T-helper 1 cell treated with Interleukin-12 subunit alpha and Interleukin-12 subunit beta and Interleukin-4 antibody, amounts not matched to agents 30 μg/mL and 1 μg/mL, for 36 hours (primary cell): ENCODE measurements at regions not wholly inside any gene's neighbourhood (a gene's known extent, or its start where the extent isn't known, plus 50 kb on each side); places are given as distances from the start of the nearest gene placed in this dataset.
"Not testable (repeated sequence)": the region's sequence is repeated elsewhere in the genome, so short reads cannot be mapped to it uniquely, and the experiment has no call there.

Source experiments
- H3K27ac Mint-ChIP-seq: one replicate; pipeline ENCODE4 v1.8.0; 2021; ENCODE audit warnings: mild to moderate bottlenecking, mixed read lengths
- H3K27me3 Mint-ChIP-seq: one replicate; pipeline ENCODE4 v1.8.0; 2021; ENCODE audit warnings: low read depth, mixed read lengths
- H3K36me3 Mint-ChIP-seq: one replicate; pipeline ENCODE4 v1.8.0; 2021; ENCODE audit warnings: low read depth, mixed read lengths
- H3K4me1 Mint-ChIP-seq: one replicate; pipeline ENCODE4 v1.8.0; 2021; ENCODE audit warnings: low read depth, mixed read lengths
- H3K4me3 Mint-ChIP-seq: one replicate; pipeline ENCODE4 v1.8.0; 2021; ENCODE audit warnings: mild to moderate bottlenecking, moderate library complexity, mixed read lengths
- H3K9me3 Mint-ChIP-seq: one replicate; pipeline ENCODE4 v1.8.0; 2021; ENCODE audit warnings: mixed read lengths

DNA sequence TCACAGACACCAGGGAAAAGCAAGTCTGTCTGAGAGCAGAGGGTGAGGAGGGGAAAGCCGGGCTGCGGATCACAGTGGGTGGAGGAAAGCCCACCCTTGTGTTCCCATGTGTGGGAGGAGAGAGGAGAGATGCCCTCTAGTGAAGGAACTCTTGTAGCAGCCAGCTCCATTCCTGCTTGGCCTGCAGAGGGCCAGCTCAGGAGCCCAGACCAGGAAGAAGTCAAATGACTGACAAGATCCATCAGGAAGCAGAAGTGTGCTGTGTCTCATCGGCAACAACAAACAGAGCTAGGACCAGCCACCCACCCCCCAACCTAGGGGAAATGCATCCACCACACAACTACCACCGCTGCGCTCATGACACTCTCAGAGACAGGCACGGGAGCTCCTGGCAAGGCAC lies 1548.3 kb downstream of the RPIA start:
- not testable (repeated sequence) for H3K4me1 Mint-ChIP-seq, H3K27ac Mint-ChIP-seq, H3K9me3 Mint-ChIP-seq, H3K27me3 Mint-ChIP-seq, H3K4me3 Mint-ChIP-seq, H3K36me3 Mint-ChIP-seq

DNA sequence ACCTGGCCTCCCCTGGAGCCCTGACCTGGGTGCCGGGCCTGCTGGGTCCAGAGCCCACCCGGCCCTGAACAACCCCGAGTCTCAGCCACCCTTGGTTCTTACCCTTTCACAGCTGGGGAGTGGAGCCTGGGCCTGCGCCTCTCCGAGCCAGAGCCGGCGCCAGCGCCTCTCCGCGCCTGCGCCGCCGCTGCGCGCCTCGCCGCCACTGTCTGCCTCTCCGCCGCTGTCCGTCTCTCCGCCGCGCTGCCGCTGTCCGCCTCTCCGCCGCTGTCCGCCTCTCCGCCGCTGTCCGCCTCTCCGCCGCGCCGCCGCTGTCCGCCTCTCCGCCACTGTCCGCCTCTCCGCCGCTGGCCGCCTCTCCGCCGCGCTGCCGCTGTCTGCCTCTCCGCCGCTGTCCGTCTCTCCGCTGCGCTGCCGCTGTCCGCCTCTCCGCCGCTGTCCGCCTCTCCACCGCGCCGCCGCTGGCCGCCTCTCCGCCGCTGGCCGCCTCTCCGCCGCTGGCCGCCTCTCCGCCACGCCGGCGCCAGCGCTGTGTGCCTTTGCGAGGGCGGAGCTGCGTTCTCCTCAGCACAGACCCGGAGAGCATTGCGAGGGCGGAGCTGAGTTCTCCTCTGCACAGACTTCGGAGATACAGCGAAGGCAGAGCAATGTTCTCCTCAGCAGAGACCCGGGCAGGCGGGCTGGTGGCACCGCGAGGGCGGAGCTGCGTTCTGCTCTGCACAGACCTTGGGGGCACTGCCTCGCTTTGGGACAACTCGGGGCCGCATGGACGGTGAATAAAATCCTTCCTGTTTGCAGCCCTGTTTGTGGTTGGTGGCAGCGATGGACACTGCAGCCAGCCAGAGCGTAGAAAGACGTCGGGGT lies 1553.7 kb downstream of the RPIA start:
- H3K4me1 Mint-ChIP-seq, H3K9me3 Mint-ChIP-seq, H3K27ac Mint-ChIP-seq, H3K36me3 Mint-ChIP-seq, H3K27me3 Mint-ChIP-seq, H3K4me3 Mint-ChIP-seq: not testable (repeated sequence)

DNA sequence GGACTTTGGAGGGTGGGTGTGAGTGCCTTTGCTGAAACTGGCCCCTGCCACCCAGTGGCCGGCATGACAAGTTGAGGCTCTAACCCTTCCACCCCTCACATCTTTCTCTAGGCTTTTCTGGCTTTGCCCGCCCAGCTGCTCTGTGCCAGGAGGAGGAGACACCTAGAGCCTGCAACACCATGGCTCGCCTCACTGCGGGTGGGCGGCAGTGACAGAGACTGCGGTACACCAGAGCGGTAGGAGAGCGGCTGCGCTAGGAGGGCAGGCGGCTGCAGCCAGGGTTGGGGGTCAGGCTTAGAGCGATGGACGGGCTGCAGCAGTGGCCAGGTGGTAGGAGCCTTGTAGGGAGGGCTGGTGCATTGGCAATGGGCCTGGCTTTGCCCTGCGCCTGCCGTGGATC lies 1556.9 kb downstream of the RPIA start:
- not testable (repeated sequence) for H3K27me3 Mint-ChIP-seq, H3K9me3 Mint-ChIP-seq, H3K36me3 Mint-ChIP-seq, H3K4me3 Mint-ChIP-seq, H3K27ac Mint-ChIP-seq, H3K4me1 Mint-ChIP-seq

DNA sequence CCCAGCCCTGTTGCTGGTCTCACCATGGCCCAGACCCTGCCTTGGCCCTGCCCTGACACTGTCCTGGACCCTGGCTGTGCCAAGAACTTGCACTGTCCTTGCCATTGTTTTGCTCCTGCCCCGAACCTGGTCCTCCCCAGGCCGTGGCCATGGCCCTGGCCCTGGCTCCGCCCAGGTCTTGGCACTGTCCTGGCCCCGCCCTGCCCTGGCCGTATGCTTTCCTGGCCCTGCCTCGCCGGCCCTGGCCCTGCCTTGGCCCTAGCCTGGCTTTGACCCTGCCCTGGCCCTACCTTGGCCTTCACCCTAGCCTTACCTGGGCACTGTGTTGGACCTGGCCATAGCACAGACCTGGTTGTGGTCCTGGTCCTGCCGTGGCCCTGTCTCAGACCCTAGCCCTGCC lies 1558.9 kb downstream of the RPIA start:
- not testable (repeated sequence) for H3K4me3 Mint-ChIP-seq, H3K27ac Mint-ChIP-seq, H3K36me3 Mint-ChIP-seq, H3K9me3 Mint-ChIP-seq, H3K27me3 Mint-ChIP-seq, H3K4me1 Mint-ChIP-seq

DNA sequence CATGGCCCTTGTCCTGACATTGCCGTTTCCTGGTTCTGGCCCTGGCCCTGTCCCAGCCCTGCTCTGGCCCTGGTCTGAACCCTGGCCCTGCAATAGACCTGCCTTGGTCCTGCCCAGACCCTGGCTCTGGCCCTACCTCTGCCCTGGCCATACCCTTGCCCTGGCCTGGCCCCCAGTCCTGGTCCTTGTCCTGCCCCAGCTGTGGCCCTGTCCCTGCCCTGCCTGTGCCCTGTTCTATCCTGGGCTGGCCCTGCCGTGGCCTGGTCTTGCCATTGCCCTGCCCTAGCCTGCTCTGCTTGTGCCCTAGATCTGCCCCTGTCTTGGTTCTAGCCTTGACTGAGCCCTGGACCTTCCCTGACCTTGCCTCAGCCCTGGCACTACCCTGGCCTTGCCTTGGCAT lies 1560.1 kb downstream of the RPIA start:
- peaks cover 10% of the 10 kb centered on the region for H3K9me3 Mint-ChIP-seq
- H3K27me3 Mint-ChIP-seq, H3K4me3 Mint-ChIP-seq, H3K36me3 Mint-ChIP-seq, H3K4me1 Mint-ChIP-seq, H3K27ac Mint-ChIP-seq: not testable (repeated sequence)

DNA sequence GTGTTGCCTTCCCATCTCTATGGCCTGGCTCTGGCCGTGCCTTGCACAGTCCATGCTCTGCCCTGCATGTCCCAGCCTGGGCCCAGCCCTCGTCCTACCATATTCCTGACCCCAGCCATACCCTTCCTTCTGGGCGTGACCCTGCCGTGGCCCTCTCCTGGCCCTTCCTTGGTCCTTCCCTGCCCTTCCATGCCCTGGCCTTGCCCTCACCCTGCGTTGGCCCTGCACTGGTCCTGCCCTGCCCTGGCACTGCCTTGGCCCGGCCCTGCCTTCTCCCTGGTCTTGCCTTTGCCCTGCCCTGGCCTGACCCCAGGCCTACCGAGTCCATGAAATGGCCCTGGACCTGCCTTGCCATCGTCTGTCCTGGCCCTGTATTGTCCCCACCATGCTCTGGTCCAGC lies 1561.8 kb downstream of the RPIA start:
- H3K4me3 Mint-ChIP-seq, H3K27ac Mint-ChIP-seq, H3K27me3 Mint-ChIP-seq, H3K36me3 Mint-ChIP-seq, H3K4me1 Mint-ChIP-seq: not testable (repeated sequence)
- peaks cover 10% of the 10 kb centered on the region for H3K9me3 Mint-ChIP-seq

DNA sequence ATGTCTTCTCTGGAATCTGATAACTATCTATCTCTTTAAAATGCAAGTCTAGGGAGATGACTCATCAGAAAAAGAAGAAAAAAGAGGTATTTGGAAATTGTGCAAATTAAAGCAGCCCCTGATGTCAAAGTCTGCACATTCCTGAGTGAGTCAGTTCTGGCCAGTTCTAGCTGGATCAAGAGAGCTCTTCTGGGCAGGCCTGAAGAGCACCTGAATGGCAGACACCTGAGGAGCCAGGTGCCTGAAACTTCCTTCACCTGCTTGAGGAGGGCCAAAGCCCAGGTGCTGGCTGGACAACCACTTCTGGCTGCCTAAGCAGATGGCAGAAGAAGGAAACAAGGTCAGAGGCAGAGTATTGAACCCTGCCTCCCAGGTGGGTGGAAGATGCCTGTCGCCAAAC lies 1575.4 kb downstream of the RPIA start:
- H3K4me1 Mint-ChIP-seq, H3K9me3 Mint-ChIP-seq, H3K4me3 Mint-ChIP-seq, H3K36me3 Mint-ChIP-seq, H3K27ac Mint-ChIP-seq, H3K27me3 Mint-ChIP-seq: not testable (repeated sequence)

DNA sequence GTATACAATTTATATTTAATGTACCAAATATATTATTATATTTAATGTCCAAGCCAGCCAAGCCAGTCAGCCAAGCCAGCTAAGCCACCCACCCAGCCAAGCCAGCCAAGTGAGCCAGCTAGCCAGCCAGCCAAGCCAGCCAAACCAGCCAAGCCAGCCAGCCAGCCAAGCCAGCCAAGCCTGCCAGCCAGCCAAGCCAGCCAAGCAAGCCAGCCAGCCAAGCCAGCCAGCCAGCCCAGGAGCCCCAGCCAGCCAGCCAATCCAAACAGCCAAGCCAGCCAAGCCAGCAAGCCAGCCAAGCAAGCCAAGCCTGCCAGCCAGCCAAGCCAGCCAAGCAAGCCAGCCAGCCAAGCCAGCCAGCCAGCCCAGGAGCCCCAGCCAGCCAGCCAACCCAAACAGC lies 1596.3 kb downstream of the RPIA start:
- H3K36me3 Mint-ChIP-seq, H3K4me3 Mint-ChIP-seq, H3K4me1 Mint-ChIP-seq, H3K9me3 Mint-ChIP-seq, H3K27me3 Mint-ChIP-seq, H3K27ac Mint-ChIP-seq: not testable (repeated sequence)

DNA sequence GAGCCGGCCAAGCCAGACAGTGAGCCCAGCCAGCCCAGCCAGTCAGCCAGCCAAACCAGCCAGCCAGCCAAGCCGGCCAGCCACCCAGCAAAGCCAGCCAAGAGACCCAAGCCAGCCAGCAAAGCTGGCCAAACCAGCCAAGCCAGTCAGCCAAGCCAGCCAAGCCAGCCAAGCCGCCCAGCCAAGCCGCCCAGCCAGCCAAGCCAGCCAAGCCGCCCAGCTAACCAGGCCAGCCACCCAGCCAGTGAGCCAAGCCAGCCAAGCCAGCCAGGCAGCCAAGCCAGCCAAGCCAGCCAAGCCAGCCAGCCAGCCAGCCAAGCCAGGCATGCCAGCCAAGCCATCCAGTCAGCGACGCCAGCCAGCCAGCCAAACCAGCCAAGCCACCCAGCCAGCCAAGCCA lies 1596.9 kb downstream of the RPIA start:
- not testable (repeated sequence) for H3K27ac Mint-ChIP-seq, H3K9me3 Mint-ChIP-seq

DNA sequence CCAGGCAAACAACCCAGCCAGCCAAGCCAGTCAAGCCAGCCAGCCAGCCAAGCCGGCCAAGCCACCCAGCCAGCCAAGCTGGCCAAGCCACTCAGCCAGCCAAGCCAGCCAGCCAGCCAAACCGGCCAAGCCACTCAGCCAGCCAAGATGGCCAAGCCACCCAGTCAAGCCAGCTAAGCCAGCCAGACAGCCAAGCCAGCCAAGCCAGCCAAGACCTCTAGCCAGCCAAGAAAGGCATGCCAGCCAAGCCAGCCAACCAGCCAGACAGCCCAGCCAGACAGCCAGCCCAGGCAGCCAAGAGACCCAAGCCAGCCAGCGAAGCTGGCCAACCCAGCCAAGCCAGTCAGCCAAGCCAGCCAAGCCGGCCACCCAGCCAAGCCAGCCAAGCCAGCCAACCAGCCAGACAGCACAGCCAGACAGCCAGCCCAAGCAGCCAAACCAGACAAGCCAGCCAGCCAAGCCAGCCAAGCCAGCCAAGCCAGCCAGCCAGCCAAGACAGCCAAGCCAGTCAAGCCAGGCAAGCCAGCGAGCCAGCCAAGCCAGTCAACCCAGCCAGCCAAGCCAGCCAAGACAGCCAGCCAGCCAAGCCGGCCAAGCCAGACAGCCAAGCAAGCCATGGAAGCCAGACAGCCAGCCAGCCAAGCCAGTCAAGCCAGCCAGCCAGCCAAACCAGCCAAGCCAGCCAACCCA lies 1598.0 kb downstream of the RPIA start:
- H3K27ac Mint-ChIP-seq, H3K27me3 Mint-ChIP-seq, H3K9me3 Mint-ChIP-seq, H3K36me3 Mint-ChIP-seq, H3K4me3 Mint-ChIP-seq, H3K4me1 Mint-ChIP-seq: not testable (repeated sequence)

More for the DNA sequence above, 1596.9 kb downstream of the RPIA start:
- not testable (repeated sequence) for H3K36me3 Mint-ChIP-seq, H3K4me3 Mint-ChIP-seq, H3K4me1 Mint-ChIP-seq, H3K27me3 Mint-ChIP-seq

DNA sequence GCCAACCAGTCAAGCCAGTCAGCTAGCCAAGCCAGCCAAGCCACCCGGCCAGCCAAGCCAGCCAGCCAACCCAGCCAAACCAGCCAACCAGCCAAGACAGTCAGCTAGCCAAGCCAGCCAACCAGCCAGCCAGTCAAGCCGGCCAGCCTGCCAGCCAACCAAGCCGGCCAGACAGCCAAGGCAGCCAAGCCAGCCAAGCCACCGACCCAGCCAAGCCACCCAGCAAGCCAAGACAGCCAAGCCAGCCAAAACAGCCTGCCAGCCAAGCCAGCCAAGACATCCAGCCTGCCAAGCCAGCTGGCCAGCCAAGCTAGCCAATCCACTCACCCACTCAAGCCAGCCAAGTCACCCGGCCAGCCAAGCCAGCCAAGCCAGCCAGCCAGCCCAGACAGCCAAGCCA lies 1599.2 kb downstream of the RPIA start:
- H3K27ac Mint-ChIP-seq, H3K4me1 Mint-ChIP-seq, H3K9me3 Mint-ChIP-seq, H3K4me3 Mint-ChIP-seq, H3K27me3 Mint-ChIP-seq, H3K36me3 Mint-ChIP-seq: not testable (repeated sequence)

DNA sequence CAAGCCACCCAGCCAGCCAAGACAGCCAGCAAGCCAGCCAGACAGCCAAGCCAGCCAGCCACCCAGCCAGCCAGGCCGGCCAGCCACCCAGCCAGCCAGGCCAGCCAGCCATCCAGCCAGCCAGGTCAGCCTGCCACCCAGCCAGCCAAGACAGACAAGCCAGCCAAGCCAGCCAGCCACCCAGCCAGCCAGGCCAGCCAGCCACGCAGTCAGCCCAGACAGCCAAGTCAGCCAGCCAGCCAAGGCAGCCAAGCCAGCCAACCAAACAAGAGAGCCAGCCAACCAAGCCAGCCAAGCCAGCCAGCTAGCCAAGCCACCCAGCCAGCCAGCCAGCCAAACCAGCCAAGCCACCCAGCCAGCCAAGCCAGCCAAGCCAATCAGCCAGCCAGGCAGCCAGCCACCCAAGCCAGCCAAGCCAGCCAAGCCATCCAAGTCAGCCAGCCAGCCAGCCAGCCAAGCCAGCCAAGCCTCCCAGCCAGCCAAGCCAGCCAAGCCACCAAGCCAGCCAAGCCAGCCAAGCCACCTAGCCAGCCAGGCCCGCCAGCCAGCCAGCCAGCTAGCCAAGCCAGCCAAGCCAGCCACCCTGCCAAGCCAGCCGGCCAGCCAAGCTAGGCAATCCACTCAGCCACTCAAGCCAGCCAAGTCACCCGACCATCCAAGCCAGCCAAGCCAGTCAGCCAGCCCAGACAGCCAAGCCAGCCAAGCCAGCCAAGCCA lies 1599.9 kb downstream of the RPIA start:
- not testable (repeated sequence) for H3K27ac Mint-ChIP-seq

DNA sequence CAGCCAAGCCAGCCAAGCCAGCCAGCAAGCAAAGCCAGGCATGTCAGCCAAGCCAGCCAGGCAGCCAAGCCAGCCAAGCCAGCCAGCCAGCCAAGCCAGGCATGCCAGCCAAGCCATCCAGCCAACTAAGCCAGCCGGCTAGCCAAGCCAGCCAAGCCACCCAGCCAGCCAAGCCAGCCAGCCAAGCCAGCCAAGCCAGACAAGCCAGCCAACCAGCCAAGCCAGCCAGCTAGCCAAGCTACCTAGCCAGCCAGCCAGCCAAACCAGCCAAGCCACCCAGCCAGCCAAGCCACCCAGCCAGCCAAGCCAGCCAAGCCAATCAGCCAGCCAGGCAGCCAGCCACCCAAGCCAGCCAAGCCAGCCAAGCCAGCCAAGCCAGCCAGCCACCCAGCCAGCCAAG lies 1600.5 kb downstream of the RPIA start:
- H3K4me3 Mint-ChIP-seq, H3K36me3 Mint-ChIP-seq, H3K4me1 Mint-ChIP-seq, H3K27ac Mint-ChIP-seq, H3K27me3 Mint-ChIP-seq: not testable (repeated sequence)
- H3K9me3 Mint-ChIP-seq, result peaks cover 11% of the 10 kb centered on the region

More for the DNA sequence above, 1599.9 kb downstream of the RPIA start:
- not testable (repeated sequence) for H3K4me1 Mint-ChIP-seq, H3K36me3 Mint-ChIP-seq, H3K27me3 Mint-ChIP-seq, H3K4me3 Mint-ChIP-seq
- peaks cover 11% of the 10 kb centered on the region for H3K9me3 Mint-ChIP-seq

DNA sequence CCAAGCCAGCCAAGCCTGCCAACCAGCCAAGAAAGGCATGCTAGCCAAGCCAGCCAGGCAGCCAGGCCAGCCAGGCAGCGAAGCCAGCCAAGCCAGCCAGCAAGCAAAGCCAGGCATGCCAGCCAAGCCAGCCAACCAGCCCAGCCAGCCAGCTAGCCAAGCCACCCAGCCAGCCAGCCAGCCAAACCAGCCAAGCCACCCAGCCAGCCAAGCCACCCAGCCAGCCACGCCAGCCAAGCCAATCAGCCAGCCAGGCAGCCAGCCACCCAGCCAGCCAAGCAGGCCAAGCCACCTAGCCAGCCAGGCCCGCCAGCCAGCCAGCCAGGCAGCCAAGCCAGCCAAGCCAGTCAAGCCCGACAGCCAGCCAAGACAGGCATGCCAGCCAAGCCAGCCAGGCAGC lies 1601.0 kb downstream of the RPIA start:
- not testable (repeated sequence) for H3K36me3 Mint-ChIP-seq, H3K4me3 Mint-ChIP-seq, H3K27ac Mint-ChIP-seq, H3K4me1 Mint-ChIP-seq, H3K27me3 Mint-ChIP-seq
- peaks cover 11% of the 10 kb centered on the region for H3K9me3 Mint-ChIP-seq

DNA sequence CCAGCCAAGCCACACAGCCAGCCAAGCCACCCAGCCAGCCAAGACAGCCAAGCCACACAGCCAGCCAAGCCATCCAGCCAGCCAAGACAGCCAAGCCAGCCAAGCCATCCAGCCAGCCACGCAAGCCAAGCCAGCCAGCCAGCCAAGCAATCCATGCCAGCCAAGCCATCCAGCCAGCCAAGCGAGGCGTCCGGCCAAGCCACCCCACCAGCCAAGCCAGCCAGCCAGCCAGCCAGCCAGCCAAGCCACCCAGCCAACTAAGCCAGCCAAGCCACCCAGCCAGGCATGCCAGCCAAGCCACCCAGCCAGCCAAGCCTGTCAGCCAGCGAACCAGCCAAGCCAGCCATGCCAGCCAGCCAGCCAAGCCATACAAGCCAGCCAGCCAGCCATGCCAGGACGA lies 1601.8 kb downstream of the RPIA start:
- H3K27me3 Mint-ChIP-seq, H3K4me1 Mint-ChIP-seq, H3K36me3 Mint-ChIP-seq, H3K27ac Mint-ChIP-seq, H3K4me3 Mint-ChIP-seq: not testable (repeated sequence)
- H3K9me3 Mint-ChIP-seq, result peaks cover 11% of the 10 kb centered on the region
